ENCODE measurements at regions not wholly inside any gene's neighbourhood (a gene's known extent, or its start where the extent isn't known, plus 50 kb on each side); places are given as distances from the start of the nearest gene placed in this dataset.

DNA sequence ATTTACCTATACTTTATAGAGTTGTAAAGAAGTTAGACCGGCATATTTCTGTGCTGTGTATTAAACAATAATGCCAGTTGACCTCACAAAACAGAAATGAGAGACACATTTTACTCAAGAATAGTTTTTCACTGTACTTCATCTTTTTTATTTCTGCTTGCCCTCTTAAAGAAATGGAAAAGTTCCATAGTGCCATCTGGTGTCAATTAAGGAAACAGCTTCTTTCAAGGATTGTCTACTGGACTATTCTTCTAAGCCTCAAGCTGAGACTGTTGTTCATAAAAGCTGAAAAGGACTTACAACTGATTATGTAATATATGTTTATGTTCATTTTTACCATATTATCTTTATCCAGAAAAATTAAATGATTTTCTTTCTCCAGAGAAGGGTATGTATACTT is 1523.7 kb downstream of the ARAP2 start:
- TF ChIP-seq EZH2phosphoT487 (IDR thresholded peaks at IDR 0.05; ENCODE audit: insufficient read depth, low read depth): no peak
- TF ChIP-seq EZH2 (IDR thresholded peaks at IDR 0.05; ENCODE audit: insufficient read depth, poor library complexity, severe bottlenecking): no peak
